ENCODE measurements at regions not wholly inside any gene's neighbourhood (a gene's known extent, or its start where the extent isn't known, plus 50 kb on each side); places are given as distances from the start of the nearest gene placed in this dataset.
A peak's percentile ranks its signal among the peaks of the same experiment; 100 is the strongest.

DNA sequence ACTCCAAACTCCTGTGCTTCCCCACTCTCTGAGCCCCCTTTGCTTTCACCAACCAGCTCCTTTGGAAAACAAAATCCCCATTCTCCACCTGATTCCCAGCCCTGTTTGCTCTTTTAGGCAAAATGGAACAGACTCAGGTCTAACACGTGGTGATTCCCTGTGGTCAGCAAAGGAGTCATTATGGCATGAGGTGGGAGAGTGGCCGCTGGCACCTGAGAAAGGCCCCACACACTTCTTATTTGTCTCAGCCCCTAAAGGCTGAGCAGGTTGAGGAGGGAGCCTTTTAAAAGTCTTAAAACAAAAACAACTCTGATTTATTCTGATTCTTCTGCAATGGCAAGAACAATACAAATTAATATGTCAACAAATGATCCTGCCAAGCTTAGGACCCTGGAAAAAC, 401.2 kb downstream of the TNS1 start:
- Histone ChIP-seq H3K9me3 (ENCODE audit: low read depth) (no peaks in the 10 kb centered on the region), H3K79me2 (no peaks in the 10 kb centered on the region), H2AFZ (no peak overlapping the region), H3K4me1 (ENCODE audit: insufficient read depth) (peaks cover 6% of the 10 kb centered on the region), H4K20me1 (ENCODE audit: insufficient read depth, poor library complexity, severe bottlenecking) (no peaks in the 10 kb centered on the region), H3K36me3 (replicated peaks; ENCODE audit: insufficient read depth, low read depth) (no peaks in the 10 kb centered on the region), H3K4me3 (no peak overlapping the region), H3K4me2 (no peak overlapping the region), H3K27ac (no peak overlapping the region), H3K9me2 (replicated peaks; ENCODE audit: insufficient read depth) (no peaks in the 10 kb centered on the region), H3K27me3 (no peaks in the 10 kb centered on the region)
- TF ChIP-seq EZH2 (IDR thresholded peaks at IDR 0.05; ENCODE audit: borderline replicate concordance) (no peak), EZH2phosphoT487 (IDR thresholded peaks at IDR 0.05; ENCODE audit: low read depth, severe bottlenecking, unreplicated experiment) (no peak)
- DNase-seq (ENCODE audit: low spot score), result no peak
- 79% methylated on average over 2 of the region's 2 CpGs for WGBS (ENCODE audit: low lambda C conversion rate, missing lambda C conversion rate)

DNA sequence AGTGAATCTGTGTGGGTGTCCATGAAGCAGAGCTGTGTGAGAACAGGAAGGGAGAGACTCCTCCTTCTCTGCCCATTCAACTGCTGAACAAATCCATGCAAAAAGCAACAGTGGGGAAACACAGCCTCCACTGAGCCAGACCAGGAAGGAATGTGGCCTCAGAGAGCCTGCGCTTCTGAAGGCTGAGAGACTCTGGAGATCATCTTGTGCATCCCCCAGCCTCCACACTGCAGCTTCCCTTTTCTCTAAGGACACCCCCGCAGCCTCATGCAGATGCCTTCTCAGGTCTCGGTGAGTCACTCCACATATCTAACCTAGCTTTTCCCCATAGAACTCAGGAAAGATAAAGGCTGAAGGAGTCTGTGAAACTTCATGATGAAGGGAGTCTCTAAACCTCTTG, 402.9 kb downstream of the TNS1 start:
- Histone ChIP-seq H3K4me2 (no peak overlapping the region), H3K9me2 (replicated peaks; ENCODE audit: insufficient read depth) (no peaks in the 10 kb centered on the region), H3K4me3 (no peak overlapping the region), H2AFZ (no peak overlapping the region), H4K20me1 (ENCODE audit: insufficient read depth, poor library complexity, severe bottlenecking) (no peaks in the 10 kb centered on the region), H3K36me3 (replicated peaks; ENCODE audit: insufficient read depth, low read depth) (no peaks in the 10 kb centered on the region), H3K79me2 (no peaks in the 10 kb centered on the region), H3K27ac (no peak overlapping the region), H3K9me3 (ENCODE audit: low read depth) (no peaks in the 10 kb centered on the region), H3K27me3 (no peaks in the 10 kb centered on the region), H3K4me1 (ENCODE audit: insufficient read depth) (peaks cover 6% of the 10 kb centered on the region)
- WGBS (ENCODE audit: low lambda C conversion rate, missing lambda C conversion rate), result 74% methylated on average over 3 of the region's 3 CpGs
- TF ChIP-seq EZH2phosphoT487 (IDR thresholded peaks at IDR 0.05; ENCODE audit: low read depth, severe bottlenecking, unreplicated experiment) (no peak), EZH2 (IDR thresholded peaks at IDR 0.05; ENCODE audit: borderline replicate concordance) (no peak)
- TF ChIP-seq, protein P1, sequence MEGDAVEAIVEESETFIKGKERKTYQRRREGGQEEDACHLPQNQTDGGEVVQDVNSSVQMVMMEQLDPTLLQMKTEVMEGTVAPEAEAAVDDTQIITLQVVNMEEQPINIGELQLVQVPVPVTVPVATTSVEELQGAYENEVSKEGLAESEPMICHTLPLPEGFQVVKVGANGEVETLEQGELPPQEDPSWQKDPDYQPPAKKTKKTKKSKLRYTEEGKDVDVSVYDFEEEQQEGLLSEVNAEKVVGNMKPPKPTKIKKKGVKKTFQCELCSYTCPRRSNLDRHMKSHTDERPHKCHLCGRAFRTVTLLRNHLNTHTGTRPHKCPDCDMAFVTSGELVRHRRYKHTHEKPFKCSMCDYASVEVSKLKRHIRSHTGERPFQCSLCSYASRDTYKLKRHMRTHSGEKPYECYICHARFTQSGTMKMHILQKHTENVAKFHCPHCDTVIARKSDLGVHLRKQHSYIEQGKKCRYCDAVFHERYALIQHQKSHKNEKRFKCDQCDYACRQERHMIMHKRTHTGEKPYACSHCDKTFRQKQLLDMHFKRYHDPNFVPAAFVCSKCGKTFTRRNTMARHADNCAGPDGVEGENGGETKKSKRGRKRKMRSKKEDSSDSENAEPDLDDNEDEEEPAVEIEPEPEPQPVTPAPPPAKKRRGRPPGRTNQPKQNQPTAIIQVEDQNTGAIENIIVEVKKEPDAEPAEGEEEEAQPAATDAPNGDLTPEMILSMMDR (IDR thresholded peaks at IDR 0.05; ENCODE audit: poor library complexity), result no peak
- DNase-seq (ENCODE audit: low spot score), result peak; percentile 52

- H3K27ac ChIP-seq, result no peak overlapping the region
- 92% methylated on average over 6 of the region's 6 CpGs for WGBS (ENCODE audit: low lambda C conversion rate, missing lambda C conversion rate)
- TF ChIP-seq, protein P1 (IDR thresholded peaks at IDR 0.05; ENCODE audit: poor library complexity), result no peak
- no peak for TF ChIP-seq EZH2phosphoT487 (IDR thresholded peaks at IDR 0.05; ENCODE audit: low read depth, severe bottlenecking, unreplicated experiment)
- no peak for TF ChIP-seq EZH2 (IDR thresholded peaks at IDR 0.05; ENCODE audit: borderline replicate concordance)
- no peak overlapping the region for H3K4me3 ChIP-seq
- H4K20me1 ChIP-seq (ENCODE audit: insufficient read depth, poor library complexity, severe bottlenecking), result no peaks in the 10 kb centered on the region
- H2AFZ ChIP-seq, result no peak overlapping the region
- peak overlapping the region; percentile 32 for H3K4me2 ChIP-seq
- H3K9me3 ChIP-seq (ENCODE audit: low read depth), result no peaks in the 10 kb centered on the region
- no peaks in the 10 kb centered on the region for H3K36me3 ChIP-seq (replicated peaks; ENCODE audit: insufficient read depth, low read depth)
- H3K4me1 ChIP-seq (ENCODE audit: insufficient read depth), result no peaks in the 10 kb centered on the region
- DNase-seq (ENCODE audit: low spot score), result no peak
- no peaks in the 10 kb centered on the region for H3K79me2 ChIP-seq
- no peaks in the 10 kb centered on the region for H3K27me3 ChIP-seq
- no peaks in the 10 kb centered on the region for H3K9me2 ChIP-seq (replicated peaks; ENCODE audit: insufficient read depth)
These were observed 405.1 kb downstream of the TNS1 start for GRCh38 chr2:217597681-217598080.

- no peak for DNase-seq (ENCODE audit: low spot score)
- Histone ChIP-seq H4K20me1 (ENCODE audit: insufficient read depth, poor library complexity, severe bottlenecking) (no peaks in the 10 kb centered on the region), H3K4me2 (peak overlapping the region; percentile 32), H3K79me2 (no peaks in the 10 kb centered on the region), H3K27ac (no peak overlapping the region), H3K9me3 (ENCODE audit: low read depth) (no peaks in the 10 kb centered on the region), H3K9me2 (replicated peaks; ENCODE audit: insufficient read depth) (no peaks in the 10 kb centered on the region), H3K27me3 (no peaks in the 10 kb centered on the region), H3K4me1 (ENCODE audit: insufficient read depth) (no peaks in the 10 kb centered on the region), H2AFZ (no peak overlapping the region), H3K36me3 (replicated peaks; ENCODE audit: insufficient read depth, low read depth) (no peaks in the 10 kb centered on the region), H3K4me3 (no peak overlapping the region)
- 74% methylated on average over 4 of the region's 4 CpGs for WGBS (ENCODE audit: low lambda C conversion rate, missing lambda C conversion rate)
- TF ChIP-seq EZH2 (IDR thresholded peaks at IDR 0.05; ENCODE audit: borderline replicate concordance) (no peak), EZH2phosphoT487 (IDR thresholded peaks at IDR 0.05; ENCODE audit: low read depth, severe bottlenecking, unreplicated experiment) (no peak)
- TF ChIP-seq, protein P1 (IDR thresholded peaks at IDR 0.05; ENCODE audit: poor library complexity), result no peak
These were observed 405.6 kb downstream of the TNS1 start for GRCh38 chr2:217597145-217597544.
